GM12891 (cell line): ENCODE measurements at regions not wholly inside any gene's neighbourhood (a gene's known extent, or its start where the extent isn't known, plus 50 kb on each side); places are given as distances from the start of the nearest gene placed in this dataset.

Source experiments
- POLR2A ChIP-seq: IDR thresholded peaks from 2 replicates; pipeline ENCODE4 v1.6.1; 2011; ENCODE audit warnings: low read depth, low read length, control low read depth
- POLR2AphosphoS5 ChIP-seq: IDR thresholded peaks from 2 replicates; pipeline ENCODE4 v1.6.1; 2011; ENCODE audit warnings: low read depth, low read length, control low read depth

- TF ChIP-seq POLR2AphosphoS5 = no peak
- TF ChIP-seq POLR2A = no peak
Observed at GRCh38 chr15:67897646-67898339, 57.9 kb upstream of the RNU6-1 start.
